ENCODE measurements at regions not wholly inside any gene's neighbourhood (a gene's known extent, or its start where the extent isn't known, plus 50 kb on each side); places are given as distances from the start of the nearest gene placed in this dataset.
"Not testable (repeated sequence)": the region's sequence is repeated elsewhere in the genome, so short reads cannot be mapped to it uniquely, and the experiment has no call there.

GRCh38 chr9:38255599-38255998 is 136.9 kb upstream of the ALDH1B1 start:
- no peak for DNase-seq (ENCODE audit: low read depth)

- no peak for DNase-seq (ENCODE audit: low read depth)
Measured at GRCh38 chr9:38254756-38255155, 137.7 kb upstream of the ALDH1B1 start.

GRCh38 chr9:38254151-38254550 is 138.4 kb upstream of the ALDH1B1 start:
- no peak for DNase-seq (ENCODE audit: low read depth)

- DNase-seq (ENCODE audit: low read depth): no peak
Measured at GRCh38 chr9:38253200-38253599, 139.3 kb upstream of the ALDH1B1 start.

- DNase-seq (ENCODE audit: low read depth): no peak
Measured at GRCh38 chr9:38251036-38251860, 141.3 kb upstream of the ALDH1B1 start.

GRCh38 chr9:38250279-38251035 is 142.0 kb upstream of the ALDH1B1 start:
- DNase-seq (ENCODE audit: low read depth): no peak

- DNase-seq (ENCODE audit: low read depth): no peak
Measured at GRCh38 chr9:38249587-38250210, 142.8 kb upstream of the ALDH1B1 start.

- no peak for DNase-seq (ENCODE audit: low read depth)
Measured at GRCh38 chr9:38249049-38249448, 143.5 kb upstream of the ALDH1B1 start.

- no peak for DNase-seq (ENCODE audit: low read depth)
Measured at GRCh38 chr9:38246833-38247232, 145.7 kb upstream of the ALDH1B1 start.

GRCh38 chr9:38244971-38245370 is 147.5 kb upstream of the ALDH1B1 start:
- no peak for DNase-seq (ENCODE audit: low read depth)

- DNase-seq (ENCODE audit: low read depth): no peak
Measured at GRCh38 chr9:38243993-38244392, 148.5 kb upstream of the ALDH1B1 start.

- not testable (repeated sequence) for DNase-seq (ENCODE audit: low read depth)
Measured at GRCh38 chr9:38242151-38242550, 150.4 kb upstream of the ALDH1B1 start.

- no peak for DNase-seq (ENCODE audit: low read depth)
Measured at GRCh38 chr9:38240051-38240450, 152.5 kb upstream of the ALDH1B1 start.

- DNase-seq (ENCODE audit: low read depth): no peak
Measured at GRCh38 chr9:38235244-38235643, 157.3 kb upstream of the ALDH1B1 start.

- no peak for DNase-seq (ENCODE audit: low read depth)
Measured at GRCh38 chr9:38234479-38235170, 157.9 kb upstream of the ALDH1B1 start.

- DNase-seq (ENCODE audit: low read depth): no peak
Measured at GRCh38 chr9:38233796-38234355, 158.6 kb upstream of the ALDH1B1 start.

GRCh38 chr9:38233343-38233742 is 159.2 kb upstream of the ALDH1B1 start:
- DNase-seq (ENCODE audit: low read depth): no peak

- DNase-seq (ENCODE audit: low read depth): no peak
Measured at GRCh38 chr9:38232895-38233294, 159.6 kb upstream of the ALDH1B1 start.

GRCh38 chr9:38229504-38230155 is 160.6 kb upstream of the SHB start:
- no peak for DNase-seq (ENCODE audit: low read depth)

GRCh38 chr9:38229104-38229500 is 160.1 kb upstream of the SHB start:
- peak; percentile 19 for DNase-seq (ENCODE audit: low read depth)
